ENCODE measurements at regions not wholly inside any gene's neighbourhood (a gene's known extent, or its start where the extent isn't known, plus 50 kb on each side); places are given as distances from the start of the nearest gene placed in this dataset.

DNA sequence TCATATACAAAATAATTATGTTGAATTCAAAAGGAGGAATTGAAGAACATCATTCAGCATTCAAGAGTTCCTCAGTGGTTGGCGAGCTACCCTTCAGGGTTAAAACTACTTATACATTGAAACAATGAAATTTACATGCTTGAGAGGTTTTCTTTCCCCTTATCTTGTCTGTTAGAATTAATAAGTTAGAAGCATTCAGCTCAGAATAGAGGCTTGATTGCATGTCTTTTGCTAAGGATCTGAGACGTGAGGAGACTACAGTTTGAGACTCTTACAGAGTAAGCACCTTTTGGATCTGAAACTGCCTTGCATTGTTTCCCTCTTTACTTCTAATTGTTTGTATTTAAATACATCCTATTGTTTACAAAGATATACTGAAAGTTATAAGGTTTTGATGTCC lies 157.6 kb downstream of the NSUN3 start:
- no peaks in the 10 kb centered on the region for H3K9me3 Mint-ChIP-seq (ENCODE audit: unreplicated experiment)
- Histone ChIP-seq H3K4me1 (no peaks in the 10 kb centered on the region), H3K36me3 (ENCODE audit: control insufficient read depth, insufficient read depth, low read length) (no peaks in the 10 kb centered on the region), H3K9me3 (no peaks in the 10 kb centered on the region), H3K4me3 (ENCODE audit: low read depth, low read length) (no peak overlapping the region), H3K27me3 (replicated peaks; ENCODE audit: control insufficient read depth, insufficient read depth, low read length) (no peaks in the 10 kb centered on the region)
- H3K36me3 Mint-ChIP-seq (ENCODE audit: insufficient read depth, unreplicated experiment) = no peaks in the 10 kb centered on the region
- intact Hi-C loops (cut with micrococcal nuclease; ENCODE audit: unreplicated experiment) = no loop called here
- no TSS peak for BruUV-seq (replicated peaks)
- H3K27me3 Mint-ChIP-seq (ENCODE audit: insufficient read depth, unreplicated experiment) = no peaks in the 10 kb centered on the region
- ChIA-PET CTCF (no interaction called here), POLR2A (no interaction called here)
- no peak overlapping the region for H3K27ac Mint-ChIP-seq (ENCODE audit: unreplicated experiment)
- no peak overlapping the region for H3K4me3 Mint-ChIP-seq (ENCODE audit: unreplicated experiment)
- DNase-seq = no peak
- no peak for TF ChIP-seq CTCF (IDR thresholded peaks at IDR 0.05; ENCODE audit: insufficient read depth in 1 of 2, low read depth in 1 of 2, low read length in 1 of 2, severe bottlenecking in 1 of 2, unreplicated experiment in 1 of 2)
- H3K4me1 Mint-ChIP-seq (ENCODE audit: low read depth, unreplicated experiment) = no peaks in the 10 kb centered on the region

- intact Hi-C loops (cut with micrococcal nuclease; ENCODE audit: unreplicated experiment) = no loop called here
- Histone ChIP-seq H3K4me3 (ENCODE audit: low read depth, low read length) (no peak overlapping the region), H3K27me3 (replicated peaks; ENCODE audit: control insufficient read depth, insufficient read depth, low read length) (no peaks in the 10 kb centered on the region), H3K36me3 (ENCODE audit: control insufficient read depth, insufficient read depth, low read length) (no peaks in the 10 kb centered on the region), H3K4me1 (no peaks in the 10 kb centered on the region), H3K9me3 (no peaks in the 10 kb centered on the region)
- no peak overlapping the region for H3K27ac Mint-ChIP-seq (ENCODE audit: unreplicated experiment)
- H3K4me1 Mint-ChIP-seq (ENCODE audit: low read depth, unreplicated experiment) = no peaks in the 10 kb centered on the region
- no peak for DNase-seq
- H3K36me3 Mint-ChIP-seq (ENCODE audit: insufficient read depth, unreplicated experiment) = no peaks in the 10 kb centered on the region
- ChIA-PET CTCF (no interaction called here), POLR2A (no interaction called here)
- no peaks in the 10 kb centered on the region for H3K27me3 Mint-ChIP-seq (ENCODE audit: insufficient read depth, unreplicated experiment)
- BruUV-seq (replicated peaks) = no TSS peak
- no peak overlapping the region for H3K4me3 Mint-ChIP-seq (ENCODE audit: unreplicated experiment)
- TF ChIP-seq CTCF (IDR thresholded peaks at IDR 0.05; ENCODE audit: insufficient read depth in 1 of 2, low read depth in 1 of 2, low read length in 1 of 2, severe bottlenecking in 1 of 2, unreplicated experiment in 1 of 2) = no peak
- H3K9me3 Mint-ChIP-seq (ENCODE audit: unreplicated experiment) = no peaks in the 10 kb centered on the region
Measured at GRCh38 chr3:94221829-94222228, 159.0 kb downstream of the NSUN3 start.

- Histone ChIP-seq H3K36me3 (ENCODE audit: control insufficient read depth, insufficient read depth, low read length) (no peaks in the 10 kb centered on the region), H3K27me3 (replicated peaks; ENCODE audit: control insufficient read depth, insufficient read depth, low read length) (no peaks in the 10 kb centered on the region), H3K4me3 (ENCODE audit: low read depth, low read length) (no peak overlapping the region), H3K4me1 (no peaks in the 10 kb centered on the region), H3K9me3 (no peaks in the 10 kb centered on the region)
- intact Hi-C loops (cut with micrococcal nuclease; ENCODE audit: unreplicated experiment) = no loop called here
- ChIA-PET CTCF (no interaction called here), POLR2A (no interaction called here)
- H3K4me1 Mint-ChIP-seq (ENCODE audit: low read depth, unreplicated experiment) = no peaks in the 10 kb centered on the region
- no peaks in the 10 kb centered on the region for H3K27me3 Mint-ChIP-seq (ENCODE audit: insufficient read depth, unreplicated experiment)
- H3K9me3 Mint-ChIP-seq (ENCODE audit: unreplicated experiment) = no peaks in the 10 kb centered on the region
- H3K4me3 Mint-ChIP-seq (ENCODE audit: unreplicated experiment) = no peak overlapping the region
- DNase-seq = no peak
- no peak for TF ChIP-seq CTCF (IDR thresholded peaks at IDR 0.05; ENCODE audit: insufficient read depth in 1 of 2, low read depth in 1 of 2, low read length in 1 of 2, severe bottlenecking in 1 of 2, unreplicated experiment in 1 of 2)
- BruUV-seq (replicated peaks) = no TSS peak
- no peak overlapping the region for H3K27ac Mint-ChIP-seq (ENCODE audit: unreplicated experiment)
- no peaks in the 10 kb centered on the region for H3K36me3 Mint-ChIP-seq (ENCODE audit: insufficient read depth, unreplicated experiment)
Measured at GRCh38 chr3:94225148-94225865, 162.4 kb downstream of the NSUN3 start.

All from Caco-2 (cell line).